Medulla oblongata (tissue), 1 donor: ENCODE measurements at regions not wholly inside any gene's neighbourhood (a gene's known extent, or its start where the extent isn't known, plus 50 kb on each side); places are given as distances from the start of the nearest gene placed in this dataset.

ENCODE experiments used
- DNase-seq: peaks from one replicate; pipeline ENCODE4 v3.0.0-alpha.2; 2015; ENCODE audit errors: extremely low spot score

- DNase-seq, result no peak
Observed at GRCh38 chr10:130401860-130402765, 265.9 kb downstream of the GLRX3 start.

DNA sequence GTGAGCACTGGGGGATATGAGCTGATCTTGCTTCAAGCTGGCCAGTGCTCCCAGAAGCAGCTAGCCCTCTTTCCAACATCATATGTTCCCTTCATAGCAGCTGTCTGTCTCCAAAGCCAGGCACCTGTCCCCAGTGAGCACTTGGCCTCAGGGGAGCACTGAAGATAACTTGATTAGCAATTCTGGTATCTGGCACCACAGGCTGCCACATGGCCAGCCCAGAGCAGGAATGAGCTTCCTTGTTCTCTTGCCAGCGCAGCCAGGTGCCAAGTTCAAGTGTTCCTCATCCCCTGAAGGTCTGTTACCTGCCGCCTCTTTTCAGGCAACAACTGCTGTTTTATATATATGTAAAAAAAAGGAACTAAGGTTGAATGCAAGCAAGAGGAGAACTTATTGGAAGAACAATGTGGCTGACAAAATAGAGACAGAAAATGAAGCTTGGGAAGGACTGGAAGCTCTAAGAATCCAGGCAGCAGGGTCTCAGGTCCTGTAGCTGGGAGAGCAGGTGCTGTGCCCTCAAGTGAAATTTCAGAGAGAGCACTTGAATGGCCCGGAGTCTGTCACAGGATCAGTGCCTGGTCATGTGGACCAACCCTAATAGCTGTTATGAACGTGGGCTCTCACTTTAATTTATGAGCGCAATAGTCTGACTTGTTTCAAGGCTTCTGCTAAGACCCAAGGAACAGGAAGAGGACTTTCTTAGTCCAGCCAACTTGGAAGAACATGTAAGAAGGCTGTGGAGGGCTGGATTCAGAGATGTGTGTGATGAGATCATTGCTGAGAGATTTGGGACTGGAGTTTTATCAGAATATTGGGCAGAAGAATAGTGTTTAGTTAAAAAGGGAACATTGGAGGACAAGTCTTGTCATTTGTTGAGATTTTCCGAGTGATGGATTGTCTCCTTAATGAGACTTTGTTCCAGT lies 267.2 kb downstream of the GLRX3 start:
- DNase-seq, result no peak

- DNase-seq, result no peak
Observed at GRCh38 chr10:130404476-130405055, 268.4 kb downstream of the GLRX3 start.

- no peak for DNase-seq
Observed at GRCh38 chr10:130407052-130407451, 270.9 kb downstream of the GLRX3 start.

- peak; percentile 24 for DNase-seq
Observed at GRCh38 chr10:130409331-130409730, 273.1 kb downstream of the GLRX3 start.

GRCh38 chr10:130409931-130410330 lies 273.7 kb downstream of the GLRX3 start:
- DNase-seq, result no peak

DNA sequence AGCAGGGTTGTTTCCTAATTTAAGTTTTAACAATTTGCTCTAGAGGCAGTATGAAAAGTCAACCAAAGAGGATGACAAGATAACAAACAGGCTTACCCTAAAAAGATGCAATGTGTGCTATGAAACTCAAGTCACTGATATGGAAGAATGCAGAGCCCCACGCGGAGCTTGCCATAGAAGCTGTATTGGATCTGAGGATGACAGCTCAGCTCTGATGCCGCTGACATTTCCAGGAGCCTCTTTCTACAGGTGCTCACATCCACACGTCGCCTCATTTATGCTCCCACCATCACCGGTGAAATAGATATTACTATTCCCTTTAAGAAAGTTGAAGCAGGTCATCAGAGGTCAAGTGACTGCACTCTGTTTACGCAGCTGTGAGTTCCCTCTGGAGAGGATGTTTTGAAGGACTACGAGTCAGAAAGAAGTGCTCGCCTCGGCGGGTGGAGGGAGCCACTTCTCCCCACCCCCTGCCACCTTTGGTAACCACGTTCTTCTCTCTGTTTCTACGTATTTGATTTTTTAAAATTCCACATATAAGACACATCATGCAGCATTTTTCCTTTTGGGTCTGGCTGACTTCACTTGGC lies 275.4 kb downstream of the GLRX3 start:
- DNase-seq, result no peak

DNA sequence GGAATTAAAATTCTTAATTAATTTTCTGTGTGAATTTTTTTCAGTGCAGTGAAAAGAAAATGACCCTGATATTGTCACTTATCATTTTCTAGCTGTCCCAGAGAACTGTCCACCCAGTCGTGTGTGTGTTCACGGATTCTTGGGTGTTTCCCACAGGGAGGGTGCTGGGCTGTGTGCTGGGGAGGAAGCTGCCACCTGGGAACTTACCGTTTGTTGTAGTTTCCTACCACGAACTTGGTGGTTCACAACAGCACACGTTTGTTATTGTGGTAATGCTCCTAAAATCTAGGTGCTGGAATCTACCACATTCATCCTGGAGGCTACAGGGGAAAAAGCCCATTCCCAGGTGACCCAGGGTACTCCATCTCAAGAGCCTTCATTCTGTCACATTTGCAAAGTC lies 276.1 kb downstream of the GLRX3 start:
- DNase-seq, result no peak

DNA sequence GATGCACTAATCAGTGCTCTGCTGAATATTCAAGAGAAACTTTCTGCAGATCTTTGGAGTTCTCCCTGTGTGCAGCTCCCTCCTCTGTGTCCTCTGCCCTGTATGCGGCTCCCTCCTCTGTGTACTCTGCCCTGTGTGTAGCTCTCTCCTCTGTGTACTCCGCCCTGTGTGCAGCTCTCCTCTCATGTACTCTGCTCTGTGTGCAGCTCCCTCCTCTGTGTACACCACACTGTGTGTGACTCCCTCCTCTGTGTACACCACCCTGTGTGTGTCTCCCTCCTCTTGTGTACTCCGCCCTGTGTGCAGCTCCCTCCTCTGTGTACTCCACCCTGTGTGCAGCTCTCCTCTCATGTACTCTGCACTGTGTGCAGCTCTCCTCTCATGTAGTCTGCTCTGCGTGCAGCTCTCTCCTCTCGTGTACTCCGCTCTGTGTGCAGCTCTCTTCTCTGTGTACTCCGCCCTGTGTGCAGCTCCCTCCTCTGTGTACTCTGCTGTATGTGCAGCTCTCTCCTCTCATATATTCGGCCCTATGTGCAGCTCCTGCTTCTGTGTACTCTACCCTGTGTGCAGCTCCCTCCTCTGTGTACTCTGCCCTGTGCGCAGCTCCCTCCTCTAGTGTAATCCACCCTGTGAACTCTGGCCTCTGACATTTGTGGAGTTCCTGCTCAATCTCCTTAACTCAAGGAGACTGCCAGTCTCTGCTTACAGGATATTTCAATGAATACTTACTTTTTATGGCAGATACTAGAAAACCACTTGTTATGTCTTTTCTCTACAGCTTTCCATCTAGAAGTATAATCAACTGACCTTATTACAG lies 280.4 kb downstream of the GLRX3 start:
- no peak for DNase-seq

DNA sequence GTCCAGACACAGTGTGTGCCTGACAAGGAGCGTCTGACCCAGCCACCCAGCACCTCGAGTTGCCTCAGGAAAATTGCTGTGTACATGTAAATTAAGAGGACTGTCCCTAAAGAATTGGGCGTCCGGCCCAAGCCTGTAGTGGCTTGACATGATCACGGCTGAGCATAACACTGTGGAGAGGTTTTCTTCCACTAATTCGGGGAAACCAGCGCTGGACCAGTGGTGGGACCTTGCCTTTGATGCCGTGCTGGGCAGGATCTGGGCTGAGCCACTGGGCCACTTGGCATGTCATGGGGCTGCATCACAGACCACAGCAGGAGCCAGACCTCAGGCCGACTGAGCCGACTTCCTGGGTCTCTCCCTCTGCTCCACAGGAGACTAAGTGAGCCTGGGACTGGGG lies 282.5 kb downstream of the GLRX3 start:
- no peak for DNase-seq

- no peak for DNase-seq
Observed at GRCh38 chr10:130421909-130422308, 285.7 kb downstream of the GLRX3 start.

DNA sequence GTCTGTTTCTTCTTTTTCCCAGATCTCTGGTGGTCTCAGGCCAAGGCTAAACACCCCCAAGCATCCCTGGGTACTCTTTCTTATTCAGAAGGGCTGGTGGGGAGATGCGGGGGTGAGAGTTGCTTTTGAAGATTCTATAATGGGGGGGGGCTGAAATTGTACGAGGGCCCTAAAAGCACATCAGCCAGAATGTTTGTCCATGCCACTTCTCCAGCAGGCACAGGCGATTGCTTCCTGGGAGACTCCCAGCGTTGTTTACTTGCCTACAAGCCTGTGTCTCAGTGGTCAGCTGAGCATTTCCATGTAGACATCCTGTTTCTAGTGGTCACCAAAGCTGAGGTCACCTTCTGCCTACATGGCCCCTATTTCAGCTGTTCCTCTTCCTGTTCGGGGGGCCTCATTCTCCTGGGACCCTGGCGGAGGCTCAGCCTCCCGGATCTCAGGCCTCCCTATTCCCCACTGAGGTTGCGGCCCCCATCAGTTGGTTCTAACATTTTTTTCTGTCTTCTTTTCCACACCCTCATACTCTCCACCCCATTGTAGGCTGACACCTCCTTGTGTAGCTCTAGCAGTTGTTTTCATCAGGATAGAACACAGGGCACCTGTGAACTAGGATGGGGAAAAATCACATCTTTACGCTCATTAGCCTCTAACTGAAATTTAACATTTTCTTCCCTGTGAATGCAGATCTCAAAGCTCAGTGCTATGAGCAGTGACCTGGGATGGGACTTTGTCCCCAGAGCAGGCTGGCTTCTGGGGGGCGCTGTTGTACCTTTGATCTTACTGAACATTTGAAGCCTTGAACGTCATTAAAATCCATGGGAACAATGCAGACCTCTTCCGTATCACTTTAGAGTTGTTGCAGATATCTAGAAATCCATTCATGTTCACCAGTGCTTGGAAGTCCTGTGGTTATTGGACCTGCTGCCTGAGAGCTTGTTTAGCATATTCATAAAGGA lies 286.5 kb downstream of the GLRX3 start:
- no peak for DNase-seq

- no peak for DNase-seq
Observed at GRCh38 chr10:130423455-130424305, 287.5 kb downstream of the GLRX3 start.

GRCh38 chr10:130424418-130424817 lies 288.2 kb downstream of the GLRX3 start:
- DNase-seq, result no peak

DNA sequence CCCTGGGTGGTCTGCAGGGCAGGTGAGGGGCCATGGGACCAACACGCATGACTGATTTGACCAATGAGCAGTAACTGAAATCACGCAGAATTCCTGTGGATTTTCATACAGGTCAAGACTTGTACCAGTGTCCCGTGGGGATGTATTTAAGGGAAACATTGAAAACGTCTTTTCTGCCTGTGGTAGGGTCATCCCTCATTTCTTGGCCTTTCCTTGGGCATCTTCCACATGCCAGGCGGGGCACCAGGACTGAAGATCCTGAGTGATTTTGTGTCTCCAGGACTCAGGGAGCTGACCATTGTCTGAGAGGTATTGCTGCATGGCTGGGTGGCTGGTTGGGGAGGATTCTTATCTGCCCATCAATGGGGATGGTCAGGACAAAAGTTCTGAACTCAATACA lies 289.0 kb downstream of the GLRX3 start:
- no peak for DNase-seq

DNA sequence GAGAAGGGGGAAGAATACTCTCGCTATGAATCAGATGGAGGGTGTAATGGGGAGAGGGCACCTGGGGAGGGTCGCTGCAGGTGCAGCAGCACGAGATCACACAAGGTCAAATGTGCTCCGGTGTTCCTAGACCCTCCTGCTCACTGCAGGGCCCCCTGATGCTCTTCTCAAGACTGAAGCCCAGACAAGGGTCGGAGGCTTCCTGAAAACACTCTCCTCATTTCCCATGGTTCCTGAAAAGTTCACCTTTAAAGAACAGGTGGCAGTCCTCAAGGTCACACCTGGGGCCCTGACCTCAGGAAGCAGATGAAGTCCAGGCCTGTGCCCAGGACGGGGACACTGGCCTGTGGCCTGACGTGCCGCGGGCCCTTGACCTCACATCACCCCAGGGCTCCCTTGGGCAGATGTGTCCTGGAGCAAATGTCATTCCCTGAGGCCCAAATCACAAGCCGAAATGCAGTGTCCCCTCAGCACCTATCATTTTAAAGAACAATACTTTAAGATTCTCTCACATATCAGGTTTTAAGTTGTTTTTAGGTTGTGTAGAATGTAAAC lies 289.8 kb downstream of the GLRX3 start:
- no peak for DNase-seq

DNA sequence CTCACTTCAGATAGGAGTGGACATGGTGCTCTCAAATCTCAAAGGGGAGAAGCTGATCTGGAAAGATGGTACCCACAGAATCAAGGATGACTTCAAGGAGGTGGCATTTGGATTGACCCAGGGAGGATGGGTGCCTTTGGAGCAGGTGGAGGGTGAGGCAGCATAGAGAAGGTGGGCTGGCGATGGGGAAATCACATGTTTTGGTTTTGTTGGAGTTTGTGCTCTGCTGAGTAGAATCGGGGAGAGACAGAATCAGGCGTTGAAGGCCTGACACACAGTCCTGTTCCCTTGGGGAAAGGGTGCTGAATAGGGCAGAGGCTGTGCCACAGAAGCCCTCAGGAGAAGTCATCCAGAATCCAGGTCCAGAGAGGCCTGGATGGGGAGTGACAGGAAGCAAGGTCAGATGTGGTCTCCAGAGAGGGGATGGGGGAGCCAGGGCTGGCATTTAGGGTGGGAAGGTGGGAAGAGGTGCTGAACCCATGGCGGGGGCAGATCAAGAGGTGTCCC lies 291.1 kb downstream of the GLRX3 start:
- no peak for DNase-seq

- no peak for DNase-seq
Observed at GRCh38 chr10:130428936-130429335, 292.7 kb downstream of the GLRX3 start.
